ENCODE measurements at regions not wholly inside any gene's neighbourhood (a gene's known extent, or its start where the extent isn't known, plus 50 kb on each side); places are given as distances from the start of the nearest gene placed in this dataset.

GRCh38 chr10:90007226-90007625 is 305.8 kb downstream of the KIF20B start:
- no peak for TF ChIP-seq POLR2AphosphoS5 (IDR thresholded peaks at IDR 0.05; ENCODE audit: borderline replicate concordance, low read depth, low read length)
- no peak for TF ChIP-seq EZH2 (IDR thresholded peaks at IDR 0.05)
